ENCODE measurements at regions not wholly inside any gene's neighbourhood (a gene's known extent, or its start where the extent isn't known, plus 50 kb on each side); places are given as distances from the start of the nearest gene placed in this dataset.

- H2BK20ac ChIP-seq (ENCODE audit: low read depth, low read length): no peak overlapping the region
- H3K36me3 ChIP-seq (ENCODE audit: control insufficient read depth, insufficient read depth, low read length): no peaks in the 10 kb centered on the region
- H3K79me1 ChIP-seq (ENCODE audit: low read depth in 1 of 2, low read length in 2 of 2): no peaks in the 10 kb centered on the region
- H2BK5ac ChIP-seq (ENCODE audit: low read depth, low read length, poor library complexity, severe bottlenecking): no peak overlapping the region
- no peak overlapping the region for H2AK5ac ChIP-seq (ENCODE audit: low read depth, low read length)
- H3K9me1 ChIP-seq (ENCODE audit: insufficient read depth, low read length): no peaks in the 10 kb centered on the region
- peaks cover 68% of the 10 kb centered on the region for H3K27me3 ChIP-seq (ENCODE audit: control insufficient read depth, insufficient read depth, low read length)
- dilution Hi-C loops (cut with HindIII; ENCODE audit: low sequenced_read_pairs, unreplicated experiment): no loop called here
- H2BK15ac ChIP-seq (ENCODE audit: low read depth, low read length): no peak overlapping the region
- no peak for TF ChIP-seq RAD21 (IDR thresholded peaks at IDR 0.05; ENCODE audit: low read length)
- TF ChIP-seq SMC3 (IDR thresholded peaks at IDR 0.05; ENCODE audit: low read depth, low read length): no peak
- no peak for TF ChIP-seq BHLHE40 (IDR thresholded peaks at IDR 0.05; ENCODE audit: low read depth, low read length)
- TF ChIP-seq POLR2A (IDR thresholded peaks at IDR 0.05; ENCODE audit: low read depth, low read length): no peak
- no peak for TF ChIP-seq MAZ (IDR thresholded peaks at IDR 0.05; ENCODE audit: borderline replicate concordance, low read depth, low read length)
- no peak for TF ChIP-seq RFX5 (IDR thresholded peaks at IDR 0.05; ENCODE audit: low read depth, low read length)
- TF ChIP-seq, protein P1, sequence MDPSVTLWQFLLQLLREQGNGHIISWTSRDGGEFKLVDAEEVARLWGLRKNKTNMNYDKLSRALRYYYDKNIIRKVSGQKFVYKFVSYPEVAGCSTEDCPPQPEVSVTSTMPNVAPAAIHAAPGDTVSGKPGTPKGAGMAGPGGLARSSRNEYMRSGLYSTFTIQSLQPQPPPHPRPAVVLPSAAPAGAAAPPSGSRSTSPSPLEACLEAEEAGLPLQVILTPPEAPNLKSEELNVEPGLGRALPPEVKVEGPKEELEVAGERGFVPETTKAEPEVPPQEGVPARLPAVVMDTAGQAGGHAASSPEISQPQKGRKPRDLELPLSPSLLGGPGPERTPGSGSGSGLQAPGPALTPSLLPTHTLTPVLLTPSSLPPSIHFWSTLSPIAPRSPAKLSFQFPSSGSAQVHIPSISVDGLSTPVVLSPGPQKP (IDR thresholded peaks at IDR 0.05; ENCODE audit: borderline replicate concordance, low read depth, low read length): no peak
- no peak for TF ChIP-seq MXI1 (IDR thresholded peaks at IDR 0.05; ENCODE audit: borderline replicate concordance, low read depth, low read length)
- no peak for TF ChIP-seq MAFK (IDR thresholded peaks at IDR 0.05; ENCODE audit: low read depth, low read length)
- no peak for TF ChIP-seq RCOR1 (IDR thresholded peaks at IDR 0.05; ENCODE audit: insufficient replicate concordance, low read length)
- TF ChIP-seq, protein P2, sequence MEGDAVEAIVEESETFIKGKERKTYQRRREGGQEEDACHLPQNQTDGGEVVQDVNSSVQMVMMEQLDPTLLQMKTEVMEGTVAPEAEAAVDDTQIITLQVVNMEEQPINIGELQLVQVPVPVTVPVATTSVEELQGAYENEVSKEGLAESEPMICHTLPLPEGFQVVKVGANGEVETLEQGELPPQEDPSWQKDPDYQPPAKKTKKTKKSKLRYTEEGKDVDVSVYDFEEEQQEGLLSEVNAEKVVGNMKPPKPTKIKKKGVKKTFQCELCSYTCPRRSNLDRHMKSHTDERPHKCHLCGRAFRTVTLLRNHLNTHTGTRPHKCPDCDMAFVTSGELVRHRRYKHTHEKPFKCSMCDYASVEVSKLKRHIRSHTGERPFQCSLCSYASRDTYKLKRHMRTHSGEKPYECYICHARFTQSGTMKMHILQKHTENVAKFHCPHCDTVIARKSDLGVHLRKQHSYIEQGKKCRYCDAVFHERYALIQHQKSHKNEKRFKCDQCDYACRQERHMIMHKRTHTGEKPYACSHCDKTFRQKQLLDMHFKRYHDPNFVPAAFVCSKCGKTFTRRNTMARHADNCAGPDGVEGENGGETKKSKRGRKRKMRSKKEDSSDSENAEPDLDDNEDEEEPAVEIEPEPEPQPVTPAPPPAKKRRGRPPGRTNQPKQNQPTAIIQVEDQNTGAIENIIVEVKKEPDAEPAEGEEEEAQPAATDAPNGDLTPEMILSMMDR (conservative IDR thresholded peaks at IDR 0.05; ENCODE audit: low read depth, low read length): no peak
- no peak overlapping the region for H4K8ac ChIP-seq (ENCODE audit: low read depth in 2 of 2, low read length in 2 of 2)
- ATAC-seq (ENCODE audit: low read depth) (no peak), DNase-seq (no peak)
- no peak overlapping the region for H2AFZ ChIP-seq (replicated peaks; ENCODE audit: low read length, poor library complexity)
- H2BK120ac ChIP-seq (ENCODE audit: low read depth, low read length): no peak overlapping the region
- no peaks in the 10 kb centered on the region for H3K9me3 ChIP-seq (ENCODE audit: control insufficient read depth, insufficient read depth, low read length)
- H3K56ac ChIP-seq (ENCODE audit: extremely low read depth, insufficient read depth, low read length): no peak overlapping the region
- CTCF ChIA-PET: no interaction called here
- no peak overlapping the region for H4K91ac ChIP-seq (ENCODE audit: insufficient read depth, low read depth, low read length)
- no peak overlapping the region for H2AK9ac ChIP-seq (replicated peaks; ENCODE audit: low read depth, low read length, poor library complexity)
- in situ Hi-C loops (cut with MboI; ENCODE audit: low sequenced_read_pairs): no loop called here
- H4K20me1 ChIP-seq (ENCODE audit: insufficient read depth, low read length): no peaks in the 10 kb centered on the region
- no peak overlapping the region for H4K5ac ChIP-seq (ENCODE audit: low read depth, low read length)
- no peak overlapping the region for H3K9ac ChIP-seq (ENCODE audit: low read depth, low read length)
- 100% methylated on average over 3 of the region's 8 CpGs; no CpG with 5 or more reads in 1 of the 2 experiments for WGBS, 2 experiments (ENCODE audit: extremely low coverage in 2 of 2, insufficient read length in 1 of 2)
- H3K4me3 ChIP-seq (ENCODE audit: insufficient read depth, low read depth, low read length): no peak overlapping the region
- H3K18ac ChIP-seq (ENCODE audit: low read depth, low read length): no peak overlapping the region
- intact Hi-C loops (cut with micrococcal nuclease): no loop called here
- no peak overlapping the region for H3K23ac ChIP-seq (ENCODE audit: low read depth, low read length)
- POLR2A ChIA-PET (ENCODE audit: unreplicated experiment): no interaction called here
- H3K4me2 ChIP-seq (ENCODE audit: low read depth, low read length): no peak overlapping the region
- H3K4ac ChIP-seq (ENCODE audit: low read depth, low read length): no peak overlapping the region
- no peak overlapping the region for H3K27ac ChIP-seq (ENCODE audit: insufficient read depth, low read length)
- no peak overlapping the region for H3K14ac ChIP-seq (replicated peaks; ENCODE audit: low read depth, low read length)
- no peaks in the 10 kb centered on the region for H3K4me1 ChIP-seq (ENCODE audit: control insufficient read depth, insufficient read depth, low read length)
- BruUV-seq (replicated peaks): no TSS peak
Observed at GRCh38 chr6:3620389-3620788, 131.1 kb downstream of the PXDC1 start.
